PC-9 (cell line): ENCODE measurements at regions not wholly inside any gene's neighbourhood (a gene's known extent, or its start where the extent isn't known, plus 50 kb on each side); places are given as distances from the start of the nearest gene placed in this dataset.

Experiments used
- CTCF ChIP-seq: fragments of 200-600 bp; sonication (generic); conservative IDR thresholded peaks from 2 replicates; pipeline ENCODE4 v1.6.1; 2017; ENCODE audit warnings: mixed run types, antibody characterized with exemption, mild to moderate bottlenecking, moderate library complexity
- EZH2 ChIP-seq: fragments of 200-600 bp; sonication (generic); IDR thresholded peaks from 2 replicates; pipeline ENCODE4 v1.8.0; 2017; ENCODE audit warnings: antibody characterized with exemption, low read depth

DNA sequence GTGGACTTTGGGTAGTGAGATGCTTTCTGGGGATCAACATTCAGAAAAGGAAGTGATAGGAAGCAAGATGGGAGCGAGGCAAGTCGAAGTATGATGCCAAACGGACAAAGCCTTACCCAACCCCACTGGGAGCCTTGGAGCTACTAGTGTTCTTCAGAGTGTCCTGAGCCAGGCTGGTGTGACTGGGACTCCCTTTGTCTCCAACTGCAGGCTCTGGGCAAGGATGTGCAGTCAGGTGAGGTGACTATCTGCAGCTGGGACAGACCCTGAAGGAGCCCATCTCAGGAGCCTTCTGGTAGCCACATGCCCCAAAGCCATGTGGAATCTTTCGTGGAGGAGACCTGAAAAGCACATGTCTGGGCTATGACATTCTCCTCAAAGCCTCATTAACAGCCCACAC lies 360.6 kb downstream of the MTRR start:
- TF ChIP-seq CTCF: no peak
- no peak for TF ChIP-seq EZH2
